ENCODE measurements at regions not wholly inside any gene's neighbourhood (a gene's known extent, or its start where the extent isn't known, plus 50 kb on each side); places are given as distances from the start of the nearest gene placed in this dataset.

DNA sequence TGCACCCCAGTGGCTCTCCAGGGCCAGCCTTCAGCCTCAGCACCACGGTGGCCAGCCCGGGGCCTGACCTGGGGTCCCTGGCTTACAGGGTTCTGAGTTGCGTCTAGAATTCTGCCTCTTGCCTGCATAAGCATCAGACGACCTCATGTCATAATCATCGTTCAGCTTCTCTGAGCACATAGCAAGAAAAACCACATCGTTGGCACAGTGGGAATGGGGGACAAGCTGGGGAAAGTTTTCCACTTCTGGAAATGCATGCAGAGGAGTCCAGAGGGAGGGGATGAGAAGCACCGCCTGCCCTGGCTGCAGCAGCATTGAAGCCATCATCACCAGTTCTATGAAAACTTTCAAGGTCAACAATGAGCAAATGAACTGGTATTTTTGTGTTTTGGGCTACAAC is 441.0 kb upstream of the FRG1 start:
- no peak overlapping the region for H3K4me3 ChIP-seq (ENCODE audit: low read length)

DNA sequence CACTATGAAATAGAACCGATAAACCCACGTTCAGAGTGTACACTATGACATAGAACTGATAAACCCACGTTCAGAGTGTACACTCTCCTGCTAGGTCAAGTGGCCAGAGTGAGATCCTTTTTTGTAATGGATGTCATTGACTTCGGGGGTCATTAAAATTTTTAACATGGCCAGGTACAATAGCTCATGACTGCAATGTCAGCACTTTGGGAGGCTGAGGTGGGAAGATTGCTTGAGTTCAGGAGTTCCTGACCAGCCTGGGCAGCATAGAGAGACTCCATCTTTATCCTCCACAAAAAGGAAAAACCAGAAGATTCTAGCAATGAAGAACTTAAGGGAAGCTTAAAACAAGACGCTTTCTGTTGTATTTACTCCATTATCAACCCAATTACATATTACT is 439.7 kb upstream of the FRG1 start:
- no peak for DNase-seq (ENCODE audit: low read depth)
- H3K4me3 ChIP-seq (ENCODE audit: low read length) = no peak overlapping the region
- TF ChIP-seq, protein P1, sequence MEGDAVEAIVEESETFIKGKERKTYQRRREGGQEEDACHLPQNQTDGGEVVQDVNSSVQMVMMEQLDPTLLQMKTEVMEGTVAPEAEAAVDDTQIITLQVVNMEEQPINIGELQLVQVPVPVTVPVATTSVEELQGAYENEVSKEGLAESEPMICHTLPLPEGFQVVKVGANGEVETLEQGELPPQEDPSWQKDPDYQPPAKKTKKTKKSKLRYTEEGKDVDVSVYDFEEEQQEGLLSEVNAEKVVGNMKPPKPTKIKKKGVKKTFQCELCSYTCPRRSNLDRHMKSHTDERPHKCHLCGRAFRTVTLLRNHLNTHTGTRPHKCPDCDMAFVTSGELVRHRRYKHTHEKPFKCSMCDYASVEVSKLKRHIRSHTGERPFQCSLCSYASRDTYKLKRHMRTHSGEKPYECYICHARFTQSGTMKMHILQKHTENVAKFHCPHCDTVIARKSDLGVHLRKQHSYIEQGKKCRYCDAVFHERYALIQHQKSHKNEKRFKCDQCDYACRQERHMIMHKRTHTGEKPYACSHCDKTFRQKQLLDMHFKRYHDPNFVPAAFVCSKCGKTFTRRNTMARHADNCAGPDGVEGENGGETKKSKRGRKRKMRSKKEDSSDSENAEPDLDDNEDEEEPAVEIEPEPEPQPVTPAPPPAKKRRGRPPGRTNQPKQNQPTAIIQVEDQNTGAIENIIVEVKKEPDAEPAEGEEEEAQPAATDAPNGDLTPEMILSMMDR (IDR thresholded peaks at IDR 0.05; ENCODE audit: insufficient read depth, low read depth, low read length, missing control alignments) = no peak

More for the DNA sequence above, 441.0 kb upstream of the FRG1 start:
- TF ChIP-seq, protein P1 (IDR thresholded peaks at IDR 0.05; ENCODE audit: insufficient read depth, low read depth, low read length, missing control alignments) = no peak
- no peak for DNase-seq (ENCODE audit: low read depth)

DNA sequence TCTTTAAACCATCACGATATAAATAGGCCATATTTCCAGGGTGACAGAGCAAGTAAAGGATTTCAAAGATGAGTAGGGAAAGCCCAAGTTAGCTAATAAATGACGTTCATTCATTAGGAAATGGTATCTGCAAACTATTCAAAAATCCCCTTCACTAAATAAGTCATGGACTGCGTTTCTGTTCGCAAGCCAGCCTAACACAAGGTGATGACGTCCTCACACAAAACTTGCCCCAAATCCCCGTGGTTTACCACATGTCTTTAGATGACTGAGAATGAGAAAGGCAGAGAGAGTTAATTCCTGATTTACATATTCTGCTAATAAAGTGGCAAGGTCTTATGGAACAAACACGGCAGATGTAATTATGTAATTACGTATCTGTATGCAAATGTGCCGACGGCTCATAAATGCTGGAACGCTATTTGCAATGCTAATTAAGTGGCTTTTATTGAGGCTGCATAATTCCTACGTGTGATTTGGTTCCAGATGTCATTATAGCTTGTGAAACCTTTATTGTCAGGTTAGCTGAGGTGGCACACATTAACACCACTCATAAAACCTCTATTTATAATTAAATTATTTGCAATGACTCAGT is 437.7 kb upstream of the FRG1 start:
- H3K4me3 ChIP-seq (ENCODE audit: low read length) = no peak overlapping the region
- no peak for DNase-seq (ENCODE audit: low read depth)
- TF ChIP-seq, protein P1 (IDR thresholded peaks at IDR 0.05; ENCODE audit: insufficient read depth, low read depth, low read length, missing control alignments) = no peak

DNA sequence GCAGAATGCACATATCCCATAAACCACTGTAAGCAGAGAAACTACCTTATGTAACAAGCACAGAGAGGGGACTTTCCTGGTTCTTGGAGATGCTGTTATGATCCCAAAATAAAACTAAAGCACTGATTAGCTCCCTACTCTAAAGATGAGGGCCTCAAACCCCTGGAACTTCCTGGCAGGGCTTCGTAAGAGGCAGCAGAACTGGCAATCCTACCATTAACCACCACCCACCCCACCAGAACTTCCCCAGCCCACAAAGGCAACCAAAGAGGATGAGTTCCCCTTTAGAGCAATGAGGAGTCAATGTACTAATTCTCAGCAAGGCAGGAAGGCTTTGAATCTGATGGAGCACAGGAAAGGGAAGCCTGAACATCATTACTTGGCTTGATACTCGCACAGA is 436.5 kb upstream of the FRG1 start:
- TF ChIP-seq, protein P1 (IDR thresholded peaks at IDR 0.05; ENCODE audit: insufficient read depth, low read depth, low read length, missing control alignments) = no peak
- H3K4me3 ChIP-seq (ENCODE audit: low read length) = no peak overlapping the region
- no peak for DNase-seq (ENCODE audit: low read depth)

DNA sequence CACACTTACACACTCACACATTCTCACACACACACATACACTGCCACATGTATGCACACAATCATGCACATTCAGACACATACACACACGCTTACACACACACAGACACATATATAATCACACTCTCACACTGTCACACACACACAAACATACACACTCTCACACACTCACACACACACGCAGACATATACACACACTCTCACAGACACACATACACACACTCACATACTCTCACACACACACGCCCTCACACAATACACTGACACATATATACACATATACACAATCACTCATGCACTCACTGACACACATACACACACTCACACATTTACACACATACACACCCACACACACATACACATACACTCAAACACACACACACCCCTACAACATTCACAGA is 435.3 kb upstream of the FRG1 start:
- TF ChIP-seq, protein P1 (IDR thresholded peaks at IDR 0.05; ENCODE audit: insufficient read depth, low read depth, low read length, missing control alignments) = no peak
- no peak for DNase-seq (ENCODE audit: low read depth)
- H3K4me3 ChIP-seq (ENCODE audit: low read length) = no peak overlapping the region

DNA sequence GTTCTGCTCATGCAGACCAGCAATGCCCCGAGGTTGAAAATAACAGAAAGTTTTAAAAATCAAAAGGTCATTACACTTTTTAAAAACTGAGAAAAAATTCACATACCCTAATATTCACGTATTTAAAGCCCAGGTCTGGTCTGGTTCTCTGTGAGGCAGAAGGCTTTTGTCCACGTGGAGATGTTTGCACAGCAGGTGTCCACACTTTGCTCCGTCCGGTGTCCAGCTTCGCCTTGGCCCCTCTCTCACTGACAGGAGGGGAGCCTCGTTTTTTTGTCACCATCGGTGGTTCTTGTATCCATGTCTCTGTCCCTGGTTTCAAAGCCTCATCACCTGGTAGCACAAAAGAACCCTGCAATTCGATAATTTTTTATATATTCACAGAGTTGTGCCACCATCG is 434.6 kb upstream of the FRG1 start:
- H3K4me3 ChIP-seq (ENCODE audit: low read length) = no peak overlapping the region
- TF ChIP-seq, protein P1 (IDR thresholded peaks at IDR 0.05; ENCODE audit: insufficient read depth, low read depth, low read length, missing control alignments) = no peak
- DNase-seq (ENCODE audit: low read depth) = no peak

DNA sequence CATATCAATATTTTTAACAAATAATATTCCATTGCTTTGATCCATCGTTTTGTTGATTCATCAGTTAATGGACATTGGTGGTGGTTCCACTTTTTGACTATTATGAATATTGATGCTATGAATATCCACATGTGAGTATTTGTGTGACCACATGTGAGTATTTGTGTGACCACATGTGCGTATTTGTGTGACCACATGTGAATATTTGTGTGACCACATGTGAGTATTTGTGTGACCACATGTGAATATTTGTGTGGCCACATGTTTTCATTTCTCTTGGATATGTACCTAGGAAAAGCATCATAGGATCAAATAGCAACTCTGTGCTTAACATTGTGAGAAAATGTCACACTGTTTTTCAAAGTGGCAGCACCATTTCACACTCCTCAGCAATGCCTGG is 433.6 kb upstream of the FRG1 start:
- no peak for DNase-seq (ENCODE audit: low read depth)
- no peak overlapping the region for H3K4me3 ChIP-seq (ENCODE audit: low read length)
- TF ChIP-seq, protein P1 (IDR thresholded peaks at IDR 0.05; ENCODE audit: insufficient read depth, low read depth, low read length, missing control alignments) = no peak
